Neuronal stem cell (in vitro differentiated cells): ENCODE measurements at regions not wholly inside any gene's neighbourhood (a gene's known extent, or its start where the extent isn't known, plus 50 kb on each side); places are given as distances from the start of the nearest gene placed in this dataset.

ENCODE experiments used
- DNase-seq: peaks from one replicate; pipeline ENCODE4 v3.0.0-alpha.2; 2013; ENCODE audit warnings: low spot score
- H2AFZ ChIP-seq: one replicate; pipeline ENCODE4 v1.6.1; 2013; ENCODE audit warnings: mild to moderate bottlenecking, low read length, inconsistent platforms
- H2AK5ac ChIP-seq: 2 replicates; pipeline ENCODE4 v1.6.1; 2013; ENCODE audit warnings: low read depth, mild to moderate bottlenecking, inconsistent platforms, low read length, moderate library complexity, mixed read lengths
- H2BK120ac ChIP-seq: 2 replicates; pipeline ENCODE4 v1.6.1; 2013; ENCODE audit warnings: low read depth, mild to moderate bottlenecking, inconsistent platforms, low read length, moderate library complexity, mixed read lengths
- H2BK12ac ChIP-seq: one replicate; pipeline ENCODE4 v1.6.1; 2013; ENCODE audit warnings: low read length, inconsistent platforms
- H2BK15ac ChIP-seq: 2 replicates; pipeline ENCODE4 v1.6.1; 2013; ENCODE audit warnings: mild to moderate bottlenecking, low read length, inconsistent platforms, mixed read lengths
- H2BK5ac ChIP-seq: one replicate; pipeline ENCODE4 v1.6.1; 2013; ENCODE audit warnings: inconsistent platforms, mild to moderate bottlenecking, low read length, moderate library complexity
- H3K14ac ChIP-seq: one replicate; pipeline ENCODE4 v1.6.1; 2013; ENCODE audit warnings: low read length, inconsistent platforms
- H3K18ac ChIP-seq: 2 replicates; pipeline ENCODE4 v1.6.1; 2013; ENCODE audit warnings: low read length, inconsistent platforms
- H3K23ac ChIP-seq: 2 replicates; pipeline ENCODE4 v1.6.1; 2013; ENCODE audit warnings: low read depth, mild to moderate bottlenecking, mixed read lengths, low read length, inconsistent platforms; ENCODE audit not compliant: poor library complexity
- H3K27ac ChIP-seq: replicated peaks from 3 replicates; pipeline ENCODE4 v1.5.1; 2013; ENCODE audit warnings: low read length, inconsistent platforms
- H3K27me3 ChIP-seq, 3 experiments: 2 replicates each; pipeline ENCODE4 v1.6.1; 2013; ENCODE audit warnings: low read length in 3 of 3, mild to moderate bottlenecking in 2 of 3, inconsistent platforms in 1 of 3, low read depth in 1 of 3, mixed read lengths in 1 of 3, moderate library complexity in 1 of 3; ENCODE audit not compliant: control insufficient read depth in 3 of 3, insufficient read depth in 3 of 3
- H3K36me3 ChIP-seq, 2 donors: replicated peaks in 1 of 2; 2 replicates each; pipeline ENCODE4 v1.6.1; 2013; ENCODE audit warnings: low read length in 2 of 2; ENCODE audit not compliant: control insufficient read depth in 2 of 2, insufficient read depth in 2 of 2
- H3K4ac ChIP-seq: 2 replicates; pipeline ENCODE4 v1.6.1; 2013; ENCODE audit warnings: inconsistent platforms, mild to moderate bottlenecking, low read length, moderate library complexity
- H3K4me1 ChIP-seq, 2 donors: 1 replicate in 1 of 2; 2 replicates in 1 of 2; pipeline ENCODE4 v1.6.1; 2013; ENCODE audit warnings: low read length in 2 of 2, low read depth in 1 of 2; ENCODE audit not compliant: control insufficient read depth in 2 of 2, insufficient read depth in 1 of 2
- H3K4me2 ChIP-seq: one replicate; pipeline ENCODE4 v1.6.1; 2013; ENCODE audit warnings: mild to moderate bottlenecking, low read length, inconsistent platforms; ENCODE audit not compliant: insufficient read depth, poor library complexity, severe bottlenecking
- H3K4me3 ChIP-seq, 2 donors: 2 replicates each; pipeline ENCODE4 v1.5.1; 2013; ENCODE audit warnings: low read length in 2 of 2, mild to moderate bottlenecking in 2 of 2, inconsistent platforms in 1 of 2, moderate library complexity in 1 of 2
- H3K79me1 ChIP-seq: one replicate; pipeline ENCODE4 v1.6.1; 2013; ENCODE audit warnings: low read depth, mild to moderate bottlenecking, inconsistent platforms, low read length, moderate library complexity
- H3K9ac ChIP-seq: one replicate; pipeline ENCODE4 v1.6.1; 2013; ENCODE audit warnings: mild to moderate bottlenecking, low read depth, low read length, inconsistent platforms; ENCODE audit not compliant: poor library complexity
- H3K9me3 ChIP-seq, 2 donors: replicated peaks in 1 of 2; 2 replicates each; pipeline versions ENCODE3 to v1.6.1; 2013; ENCODE audit warnings: low read length in 2 of 2, mild to moderate bottlenecking in 2 of 2, inconsistent platforms in 1 of 2, low read depth in 1 of 2, mixed read lengths in 1 of 2, moderate library complexity in 1 of 2; ENCODE audit not compliant: control insufficient read depth in 2 of 2, insufficient read depth in 1 of 2
- H4K8ac ChIP-seq: one replicate; pipeline ENCODE4 v1.6.1; 2013; ENCODE audit warnings: low read depth, mild to moderate bottlenecking, inconsistent platforms, low read length, moderate library complexity
- H4K91ac ChIP-seq: one replicate; pipeline ENCODE4 v1.6.1; 2013; ENCODE audit warnings: low read length, low read depth, mild to moderate bottlenecking, inconsistent platforms; ENCODE audit not compliant: poor library complexity
- WGBS, 2 donors: extraction: QIAGEN DNeasy Blood & Tissue Kit; methylation state at CpG; one replicate each; pipeline ENCODE4 v1.1.7; 2013; ENCODE audit warnings: missing lambda C conversion rate in 2 of 2, mixed read lengths in 1 of 2; ENCODE audit not compliant: insufficient read length in 2 of 2, insufficient replicate concordance in 1 of 2; ENCODE audit errors: extremely low coverage in 2 of 2; 5-methylcytosine and 5-hydroxymethylcytosine counted together

DNA sequence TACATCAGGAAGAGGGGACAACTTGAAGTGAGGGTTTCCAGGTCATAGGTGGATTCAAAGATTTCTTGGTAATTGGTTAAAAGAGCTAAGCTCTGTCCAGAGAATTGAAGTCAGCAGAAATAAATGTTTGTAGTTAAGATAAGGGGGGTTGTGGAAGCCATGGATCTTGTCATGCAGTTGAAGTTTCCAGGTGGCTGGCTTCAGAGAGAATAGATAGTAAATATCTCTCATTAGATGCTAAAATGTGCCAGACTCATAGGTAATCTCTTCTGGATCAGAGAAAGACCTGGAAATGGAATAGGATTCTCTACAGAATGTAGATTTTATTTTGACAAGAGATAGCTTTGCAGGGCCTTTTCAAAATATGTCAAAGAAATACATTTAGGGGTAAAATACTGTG, 491.7 kb downstream of the PRR16 start:
- H3K23ac ChIP-seq, result no peak overlapping the region
- no peak overlapping the region for H2BK15ac ChIP-seq
- no peaks in the 10 kb centered on the region for H3K36me3 ChIP-seq
- no peak overlapping the region for H2BK5ac ChIP-seq
- DNase-seq, result no peak
- H3K27me3 ChIP-seq, result no peaks in the 10 kb centered on the region
- H2BK12ac ChIP-seq, result no peak overlapping the region
- no peak overlapping the region for H2BK120ac ChIP-seq
- H3K4me2 ChIP-seq, result no peak overlapping the region
- peaks cover 0 to under 1% of the 10 kb centered on the region in 2 donors for H3K4me1 ChIP-seq
- H2AFZ ChIP-seq, result no peak overlapping the region
- no peak overlapping the region for H3K27ac ChIP-seq
- no peak overlapping the region for H3K14ac ChIP-seq
- no peak overlapping the region for H3K9ac ChIP-seq
- no peak overlapping the region for H3K18ac ChIP-seq
- H4K91ac ChIP-seq, result no peak overlapping the region
- H3K9me3 ChIP-seq, result peaks cover 0 to 2% of the 10 kb centered on the region in 2 donors
- H2AK5ac ChIP-seq, result no peak overlapping the region
- no peak overlapping the region for H3K4me3 ChIP-seq
- H3K4ac ChIP-seq, result no peak overlapping the region
- H4K8ac ChIP-seq, result no peak overlapping the region
- H3K79me1 ChIP-seq, result no peaks in the 10 kb centered on the region

DNA sequence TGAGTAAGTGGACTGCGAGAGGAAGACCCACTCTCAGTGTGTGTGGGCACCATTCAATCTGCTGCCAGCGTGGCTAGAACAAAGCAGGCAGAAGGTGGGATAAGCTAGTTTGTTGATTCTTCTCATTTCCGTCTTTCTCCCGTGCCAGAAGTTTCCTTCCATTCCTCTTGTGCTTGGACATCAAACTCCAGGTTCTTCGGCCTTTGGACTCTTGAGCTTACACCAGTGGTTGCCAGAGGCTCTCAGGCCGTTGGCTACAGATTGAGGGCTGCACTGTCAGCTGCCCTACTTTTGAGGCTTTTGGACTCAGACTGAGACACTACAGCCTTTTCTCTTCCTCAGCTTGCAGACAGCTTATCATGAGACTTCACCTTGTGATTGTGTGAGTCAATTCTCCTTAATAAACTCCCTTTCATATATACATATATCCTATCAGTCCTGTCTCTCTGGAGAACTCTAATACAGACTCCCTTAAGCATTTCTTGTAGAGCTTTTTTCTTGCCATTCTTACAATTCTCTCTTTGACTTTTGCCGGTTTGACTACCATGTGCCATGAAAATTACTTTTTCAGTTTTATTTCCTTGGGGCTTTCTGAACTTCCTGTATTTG, 494.9 kb downstream of the PRR16 start:
- no peak overlapping the region for H4K91ac ChIP-seq
- no peaks in the 10 kb centered on the region for H3K79me1 ChIP-seq
- H3K9ac ChIP-seq, result no peak overlapping the region
- no peak overlapping the region for H2BK12ac ChIP-seq
- H2BK5ac ChIP-seq, result no peak overlapping the region
- peaks cover 0 to 2% of the 10 kb centered on the region in 2 donors for H3K4me1 ChIP-seq
- no peak overlapping the region for H3K4me3 ChIP-seq
- no CpG with 5 or more reads among the region's 7 CpGs for WGBS, 2 donors
- H3K23ac ChIP-seq, result no peak overlapping the region
- no peaks in the 10 kb centered on the region for H3K36me3 ChIP-seq
- H3K27ac ChIP-seq, result no peak overlapping the region
- H3K27me3 ChIP-seq, result no peaks in the 10 kb centered on the region
- H2BK120ac ChIP-seq, result no peak overlapping the region
- no peak overlapping the region for H2BK15ac ChIP-seq
- H3K9me3 ChIP-seq, result no peaks in the 10 kb centered on the region
- H3K4ac ChIP-seq, result no peak overlapping the region
- no peak overlapping the region for H2AFZ ChIP-seq
- H3K14ac ChIP-seq, result no peak overlapping the region
- no peak for DNase-seq
- H3K4me2 ChIP-seq, result no peak overlapping the region
- no peak overlapping the region for H3K18ac ChIP-seq
- no peak overlapping the region for H4K8ac ChIP-seq
- H2AK5ac ChIP-seq, result no peak overlapping the region

DNA sequence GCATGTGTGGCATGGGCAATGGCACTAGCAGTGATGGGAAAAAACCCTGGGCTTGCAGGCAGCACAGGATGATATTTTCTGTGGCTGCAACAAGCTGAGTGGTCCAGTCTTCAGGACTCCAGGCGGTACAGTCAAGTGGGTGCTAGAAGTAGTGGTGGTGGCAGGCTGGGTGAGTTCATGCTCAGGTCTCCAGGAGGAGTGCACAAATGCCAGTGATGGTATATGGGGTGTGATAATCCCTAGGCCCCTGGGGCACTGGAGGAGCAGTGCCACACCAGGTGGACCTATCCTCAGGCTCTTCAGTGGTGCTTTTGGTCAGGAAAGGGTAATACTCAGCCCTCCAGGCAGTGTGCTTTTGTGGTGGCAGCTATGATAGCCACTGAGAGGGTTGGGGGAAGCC, 496.4 kb downstream of the PRR16 start:
- H2BK15ac ChIP-seq, result no peak overlapping the region
- H3K4me1 ChIP-seq, result peaks cover 0 to 2% of the 10 kb centered on the region in 2 donors
- no peak overlapping the region for H3K4ac ChIP-seq
- no peak overlapping the region for H3K14ac ChIP-seq
- H3K27me3 ChIP-seq, result no peaks in the 10 kb centered on the region
- no peak overlapping the region for H2AK5ac ChIP-seq
- no peaks in the 10 kb centered on the region for H3K9me3 ChIP-seq
- no peak overlapping the region for H2BK12ac ChIP-seq
- no peaks in the 10 kb centered on the region for H3K79me1 ChIP-seq
- no peak for DNase-seq
- H3K18ac ChIP-seq, result no peak overlapping the region
- H2BK120ac ChIP-seq, result no peak overlapping the region
- no peak overlapping the region for H3K4me3 ChIP-seq
- H3K27ac ChIP-seq, result no peak overlapping the region
- no peak overlapping the region for H4K91ac ChIP-seq
- WGBS, 2 donors, result no CpG with 5 or more reads among the region's 1 CpG
- H2BK5ac ChIP-seq, result no peak overlapping the region
- no peak overlapping the region for H3K4me2 ChIP-seq
- H3K36me3 ChIP-seq, result no peaks in the 10 kb centered on the region
- no peak overlapping the region for H3K23ac ChIP-seq
- no peak overlapping the region for H2AFZ ChIP-seq
- no peak overlapping the region for H4K8ac ChIP-seq
- H3K9ac ChIP-seq, result no peak overlapping the region

DNA sequence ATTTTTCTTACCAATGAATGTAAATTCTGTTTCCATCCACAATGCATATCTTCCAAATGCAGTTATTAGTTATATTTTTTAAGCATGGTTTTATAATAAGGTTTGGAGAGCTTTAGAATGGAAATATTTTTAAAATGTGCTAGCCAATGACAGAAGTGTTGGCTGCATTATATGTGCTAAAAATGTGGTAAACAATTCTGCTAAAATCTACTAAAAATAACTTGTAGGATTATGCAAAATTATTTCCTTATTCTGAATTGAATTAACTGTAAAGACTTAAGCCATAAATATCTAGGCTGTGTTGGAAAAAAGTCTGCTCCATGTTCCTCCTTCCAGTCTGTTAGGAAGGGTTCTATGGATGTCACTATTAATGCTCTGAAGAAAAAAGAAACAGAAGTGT, 503.3 kb downstream of the PRR16 start:
- Histone ChIP-seq H3K4ac (no peak overlapping the region), H4K8ac (no peak overlapping the region), H3K4me2 (no peak overlapping the region), H3K4me1 (no peaks in the 10 kb centered on the region), H3K9ac (no peak overlapping the region), H3K27me3 (no peaks in the 10 kb centered on the region), H3K18ac (no peak overlapping the region), H3K4me3 (no peak overlapping the region), H2BK120ac (no peak overlapping the region), H2AFZ (no peak overlapping the region), H2BK5ac (no peak overlapping the region), H3K9me3 (no peaks in the 10 kb centered on the region), H3K14ac (no peak overlapping the region), H3K27ac (no peak overlapping the region), H2AK5ac (no peak overlapping the region), H2BK12ac (no peak overlapping the region), H3K23ac (no peak overlapping the region), H3K36me3 (no peaks in the 10 kb centered on the region), H4K91ac (no peak overlapping the region), H3K79me1 (no peaks in the 10 kb centered on the region), H2BK15ac (no peak overlapping the region)
- DNase-seq, result no peak
